GM08714 (cell line): ENCODE measurements at regions not wholly inside any gene's neighbourhood (a gene's known extent, or its start where the extent isn't known, plus 50 kb on each side); places are given as distances from the start of the nearest gene placed in this dataset.

Source experiments
- H3K4me3 ChIP-seq: fragments of 200-500 bp; sonication (Bioruptor generic); 2 replicates; pipeline ENCODE4 v1.5.1; 2014; ENCODE audit warnings: mild to moderate bottlenecking, low read length, inconsistent platforms
- ZNF274 ChIP-seq: IDR thresholded peaks from 2 replicates; pipeline ENCODE4 v1.6.1; 2012; ENCODE audit warnings: mild to moderate bottlenecking, low read depth, low read length

- H3K4me3 ChIP-seq = no peak overlapping the region
- no peak for TF ChIP-seq ZNF274
Measured at GRCh38 chr3:72128921-72129320, 344.0 kb upstream of the PROK2 start.

GRCh38 chr3:72127844-72128243 is 342.9 kb upstream of the PROK2 start:
- H3K4me3 ChIP-seq = no peak overlapping the region
- TF ChIP-seq ZNF274 = no peak

- no peak overlapping the region for H3K4me3 ChIP-seq
- no peak for TF ChIP-seq ZNF274
Measured at GRCh38 chr3:72127224-72127612, 342.3 kb upstream of the PROK2 start.

- H3K4me3 ChIP-seq = no peak overlapping the region
- TF ChIP-seq ZNF274 = no peak
Measured at GRCh38 chr3:72126441-72127223, 341.7 kb upstream of the PROK2 start.

GRCh38 chr3:72123908-72124441 is 339.0 kb upstream of the PROK2 start:
- H3K4me3 ChIP-seq = no peak overlapping the region
- TF ChIP-seq ZNF274 = no peak

- H3K4me3 ChIP-seq = no peak overlapping the region
- TF ChIP-seq ZNF274 = no peak
Measured at GRCh38 chr3:72120806-72121778, 336.1 kb upstream of the PROK2 start.

- no peak for TF ChIP-seq ZNF274
- no peak overlapping the region for H3K4me3 ChIP-seq
Measured at GRCh38 chr3:72120039-72120438, 335.1 kb upstream of the PROK2 start.

GRCh38 chr3:72118628-72119027 is 333.7 kb upstream of the PROK2 start:
- no peak for TF ChIP-seq ZNF274

GRCh38 chr3:72116226-72116625 is 331.3 kb upstream of the PROK2 start:
- TF ChIP-seq ZNF274 = no peak
- H3K4me3 ChIP-seq = no peak overlapping the region

More at GRCh38 chr3:72118628-72119027, 333.7 kb upstream of the PROK2 start:
- no peak overlapping the region for H3K4me3 ChIP-seq

- TF ChIP-seq ZNF274 = no peak
- no peak overlapping the region for H3K4me3 ChIP-seq
Measured at GRCh38 chr3:72115307-72115706, 330.4 kb upstream of the PROK2 start.

- TF ChIP-seq ZNF274 = no peak
- no peak overlapping the region for H3K4me3 ChIP-seq
Measured at GRCh38 chr3:72114773-72115172, 329.8 kb upstream of the PROK2 start.

- no peak overlapping the region for H3K4me3 ChIP-seq
- no peak for TF ChIP-seq ZNF274
Measured at GRCh38 chr3:72113964-72114363, 329.0 kb upstream of the PROK2 start.

- no peak for TF ChIP-seq ZNF274
Measured at GRCh38 chr3:72113564-72113963, 328.6 kb upstream of the PROK2 start.

GRCh38 chr3:72112435-72112834 is 327.5 kb upstream of the PROK2 start:
- H3K4me3 ChIP-seq = no peak overlapping the region
- no peak for TF ChIP-seq ZNF274

More at GRCh38 chr3:72113564-72113963, 328.6 kb upstream of the PROK2 start:
- H3K4me3 ChIP-seq = no peak overlapping the region
